WTC11 (cell line): ENCODE measurements at regions not wholly inside any gene's neighbourhood (a gene's known extent, or its start where the extent isn't known, plus 50 kb on each side); places are given as distances from the start of the nearest gene placed in this dataset.

ENCODE experiments used
- ATAC-seq: fragments of 200-7000 bp; cut with Tn5 transposase; 2 replicates; pipeline ENCODE4 v1.10.0; 2021; ENCODE audit warnings: mild to moderate bottlenecking, moderate library complexity
- CTCF ChIA-PET: fragments of 300-600 bp; sonication (Branson Sonifier 250); formaldehyde crosslinking; loops from one replicate; lab custom pipeline; 2021; ENCODE audit warnings: antibody characterized with exemption; lab: Charles Lee
- POLR2A ChIA-PET: fragments of 350-600 bp; sonication (Branson Sonifier 250); formaldehyde crosslinking; loops from one replicate; lab custom pipeline; 2021; ENCODE audit warnings: antibody characterized with exemption; lab: Charles Lee
- DNase-seq: peaks from one replicate; pipeline ENCODE4 v3.0.0; 2021; ENCODE audit warnings: low spot score
- H3K27ac Mint-ChIP-seq: 2 replicates; pipeline ENCODE4 v1.8.0; 2021; ENCODE audit warnings: mixed read lengths
- H3K27me3 Mint-ChIP-seq: 2 replicates; pipeline ENCODE4 v1.8.0; 2021; ENCODE audit warnings: low read depth, mild to moderate bottlenecking, moderate library complexity, mixed read lengths
- H3K36me3 Mint-ChIP-seq: 2 replicates; pipeline ENCODE4 v1.8.0; 2021; ENCODE audit warnings: mixed read lengths
- H3K4me1 Mint-ChIP-seq: 2 replicates; pipeline ENCODE4 v1.8.0; 2022; ENCODE audit warnings: mixed read lengths
- H3K4me3 Mint-ChIP-seq: 2 replicates; pipeline ENCODE4 v1.8.0; 2021; ENCODE audit warnings: mild to moderate bottlenecking, moderate library complexity, mixed read lengths
- H3K9me3 Mint-ChIP-seq: 2 replicates; pipeline ENCODE4 v1.8.0; 2021; ENCODE audit warnings: mixed read lengths
- FOXJ3 ChIP-seq: sonication (generic); formaldehyde crosslinking; IDR thresholded peaks from 2 replicates; pipeline ENCODE4 v1.9.0; 2021; ENCODE audit warnings: missing genetic modification reagents, mild to moderate bottlenecking, borderline replicate concordance
- FOXP1 ChIP-seq: sonication (generic); formaldehyde crosslinking; IDR thresholded peaks from 2 replicates; pipeline ENCODE4 v1.8.0; 2022; ENCODE audit warnings: missing genetic modification reagents, mild to moderate bottlenecking, moderate library complexity, borderline replicate concordance
- HMGA2 ChIP-seq: fragments of 250-450 bp; sonication (Bioruptor Pico); IDR thresholded peaks from 2 replicates; pipeline ENCODE4 v1.4.0; 2021; ENCODE audit warnings: mild to moderate bottlenecking, moderate library complexity
- IRF1 ChIP-seq: sonication (generic); formaldehyde crosslinking; IDR thresholded peaks from 2 replicates; pipeline ENCODE4 v1.8.0; 2023; ENCODE audit warnings: missing genetic modification reagents
- IRF2 ChIP-seq: sonication (generic); formaldehyde crosslinking; IDR thresholded peaks from 2 replicates; pipeline ENCODE4 v1.8.0; 2022; ENCODE audit warnings: low read depth, missing genetic modification reagents, borderline replicate concordance
- JUN ChIP-seq: sonication (generic); formaldehyde crosslinking; IDR thresholded peaks from 2 replicates; pipeline ENCODE4 v1.8.0; 2023; ENCODE audit warnings: mild to moderate bottlenecking, missing genetic modification reagents
- MXD4 ChIP-seq: fragments of 250-450 bp; sonication (Bioruptor Pico); IDR thresholded peaks from 2 replicates; pipeline ENCODE4 v1.8.0; 2021; ENCODE audit warnings: mild to moderate bottlenecking, moderate library complexity, borderline replicate concordance
- NFE2L1 ChIP-seq: sonication (generic); formaldehyde crosslinking; IDR thresholded peaks from 2 replicates; pipeline ENCODE4 v1.8.1; 2023; ENCODE audit warnings: missing genetic modification reagents
- NFYB ChIP-seq: sonication (generic); formaldehyde crosslinking; conservative IDR thresholded peaks from 2 replicates; pipeline ENCODE4 v1.8.0; 2022; ENCODE audit warnings: low read depth, missing genetic modification reagents
- NR2C2 ChIP-seq: sonication (generic); formaldehyde crosslinking; IDR thresholded peaks from 2 replicates; pipeline ENCODE4 v1.8.0; 2022; ENCODE audit warnings: mild to moderate bottlenecking, missing genetic modification reagents
- NR3C1 ChIP-seq: sonication (generic); formaldehyde crosslinking; conservative IDR thresholded peaks from 2 replicates; pipeline ENCODE4 v1.8.1; 2023; ENCODE audit warnings: low read depth, mild to moderate bottlenecking, missing genetic modification reagents
- RELA ChIP-seq: sonication (generic); formaldehyde crosslinking; IDR thresholded peaks from 2 replicates; pipeline ENCODE4 v1.8.1; 2022; ENCODE audit warnings: missing genetic modification reagents, mild to moderate bottlenecking, borderline replicate concordance
- SMAD3 ChIP-seq: sonication (generic); formaldehyde crosslinking; IDR thresholded peaks from 2 replicates; pipeline ENCODE4 v1.8.0; 2022; ENCODE audit warnings: missing genetic modification reagents, mild to moderate bottlenecking, borderline replicate concordance
- TEAD4 ChIP-seq: sonication (generic); formaldehyde crosslinking; IDR thresholded peaks from 2 replicates; pipeline ENCODE4 v1.8.0; 2022; ENCODE audit warnings: mild to moderate bottlenecking, missing genetic modification reagents
- TP53 ChIP-seq: sonication (generic); formaldehyde crosslinking; IDR thresholded peaks from 2 replicates; pipeline ENCODE4 v1.8.1; 2023; ENCODE audit warnings: mild to moderate bottlenecking, missing genetic modification reagents
- ZNF263 ChIP-seq: sonication (generic); formaldehyde crosslinking; IDR thresholded peaks from 2 replicates; pipeline ENCODE4 v1.8.1; 2022; ENCODE audit warnings: low read depth, mild to moderate bottlenecking, moderate library complexity, missing genetic modification reagents
- ZNF416 ChIP-seq: fragments of 250-450 bp; sonication (Bioruptor Pico); IDR thresholded peaks from 2 replicates; pipeline ENCODE4 v1.9.0; 2021; ENCODE audit warnings: mild to moderate bottlenecking, inconsistent platforms
- TF ChIP-seq, protein P1 (sequence below): fragments of 250-450 bp; sonication (Bioruptor Pico); IDR thresholded peaks from 2 replicates; pipeline ENCODE4 v1.8.0; 2021; ENCODE audit warnings: mild to moderate bottlenecking
- TF ChIP-seq, protein P2 (sequence below): sonication (generic); formaldehyde crosslinking; IDR thresholded peaks from 2 replicates; pipeline ENCODE4 v1.8.1; 2023; ENCODE audit warnings: mild to moderate bottlenecking, missing genetic modification reagents
- TF ChIP-seq, protein P3 (sequence below): fragments of 250-450 bp; sonication (Bioruptor Pico); IDR thresholded peaks from 2 replicates; pipeline ENCODE4 v2.1.2; 2022; ENCODE audit warnings: mild to moderate bottlenecking, moderate library complexity

DNA sequence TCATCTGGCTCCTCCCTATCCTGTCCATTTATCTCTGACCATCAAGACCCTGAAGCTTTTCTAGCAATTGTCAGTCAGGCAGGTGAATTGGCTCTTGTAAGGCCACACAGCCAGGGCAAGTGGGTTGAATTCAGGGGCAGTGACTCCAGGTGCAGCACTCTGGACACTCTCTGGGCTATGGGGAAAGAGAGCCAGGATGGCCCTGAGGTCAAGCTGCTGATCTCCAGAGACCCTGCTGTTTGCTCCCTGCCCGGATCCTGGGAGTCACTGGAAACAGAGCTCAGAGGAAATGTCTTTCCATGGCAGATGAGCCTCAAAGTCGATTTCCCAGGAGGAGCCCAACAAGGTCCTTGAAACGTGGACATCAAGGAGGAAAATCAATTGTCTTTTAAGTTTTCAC lies 184.4 kb downstream of the C1orf94 start (continued):
- TF ChIP-seq, protein P1, sequence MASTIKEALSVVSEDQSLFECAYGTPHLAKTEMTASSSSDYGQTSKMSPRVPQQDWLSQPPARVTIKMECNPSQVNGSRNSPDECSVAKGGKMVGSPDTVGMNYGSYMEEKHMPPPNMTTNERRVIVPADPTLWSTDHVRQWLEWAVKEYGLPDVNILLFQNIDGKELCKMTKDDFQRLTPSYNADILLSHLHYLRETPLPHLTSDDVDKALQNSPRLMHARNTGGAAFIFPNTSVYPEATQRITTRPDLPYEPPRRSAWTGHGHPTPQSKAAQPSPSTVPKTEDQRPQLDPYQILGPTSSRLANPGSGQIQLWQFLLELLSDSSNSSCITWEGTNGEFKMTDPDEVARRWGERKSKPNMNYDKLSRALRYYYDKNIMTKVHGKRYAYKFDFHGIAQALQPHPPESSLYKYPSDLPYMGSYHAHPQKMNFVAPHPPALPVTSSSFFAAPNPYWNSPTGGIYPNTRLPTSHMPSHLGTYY, result no peak

- CTCF ChIA-PET, result no interaction called here
Observed at GRCh38 chr1:34361781-34362357, 185.2 kb downstream of the C1orf94 start.

GRCh38 chr1:34362949-34363348 lies 186.2 kb downstream of the C1orf94 start:
- ATAC-seq (no peak), DNase-seq (no peak)
- Mint-ChIP-seq H3K27ac (no peak overlapping the region), H3K4me1 (no peaks in the 10 kb centered on the region), H3K4me3 (no peak overlapping the region), H3K36me3 (no peaks in the 10 kb centered on the region), H3K9me3 (peaks cover 16% of the 10 kb centered on the region), H3K27me3 (peaks cover 31% of the 10 kb centered on the region)
- TF ChIP-seq SMAD3 (CRISPR knock-in tag) (no peak), FOXP1 (CRISPR knock-in tag) (no peak), IRF1 (CRISPR knock-in tag) (no peak), RELA (no peak)
- TF ChIP-seq, protein P2, sequence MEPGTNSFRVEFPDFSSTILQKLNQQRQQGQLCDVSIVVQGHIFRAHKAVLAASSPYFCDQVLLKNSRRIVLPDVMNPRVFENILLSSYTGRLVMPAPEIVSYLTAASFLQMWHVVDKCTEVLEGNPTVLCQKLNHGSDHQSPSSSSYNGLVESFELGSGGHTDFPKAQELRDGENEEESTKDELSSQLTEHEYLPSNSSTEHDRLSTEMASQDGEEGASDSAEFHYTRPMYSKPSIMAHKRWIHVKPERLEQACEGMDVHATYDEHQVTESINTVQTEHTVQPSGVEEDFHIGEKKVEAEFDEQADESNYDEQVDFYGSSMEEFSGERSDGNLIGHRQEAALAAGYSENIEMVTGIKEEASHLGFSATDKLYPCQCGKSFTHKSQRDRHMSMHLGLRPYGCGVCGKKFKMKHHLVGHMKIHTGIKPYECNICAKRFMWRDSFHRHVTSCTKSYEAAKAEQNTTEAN, result no peak
- TF ChIP-seq, protein P3, sequence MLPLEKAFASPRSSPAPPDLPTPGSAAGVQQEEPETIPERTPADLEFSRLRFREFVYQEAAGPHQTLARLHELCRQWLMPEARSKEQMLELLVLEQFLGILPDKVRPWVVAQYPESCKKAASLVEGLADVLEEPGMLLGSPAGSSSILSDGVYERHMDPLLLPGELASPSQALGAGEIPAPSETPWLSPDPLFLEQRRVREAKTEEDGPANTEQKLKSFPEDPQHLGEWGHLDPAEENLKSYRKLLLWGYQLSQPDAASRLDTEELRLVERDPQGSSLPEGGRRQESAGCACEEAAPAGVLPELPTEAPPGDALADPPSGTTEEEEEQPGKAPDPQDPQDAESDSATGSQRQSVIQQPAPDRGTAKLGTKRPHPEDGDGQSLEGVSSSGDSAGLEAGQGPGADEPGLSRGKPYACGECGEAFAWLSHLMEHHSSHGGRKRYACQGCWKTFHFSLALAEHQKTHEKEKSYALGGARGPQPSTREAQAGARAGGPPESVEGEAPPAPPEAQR (CRISPR knock-in tag), result no peak
- ChIA-PET POLR2A (no interaction called here), CTCF (interaction anchor here (1.0 kb wide), 1 partner anchor 57 kb away, joined by 3 read pairs; no protein-coding TSS in a partner anchor)

More at GRCh38 chr1:34361781-34362357, 185.2 kb downstream of the C1orf94 start:
- POLR2A ChIA-PET, result no interaction called here
- no peaks in the 10 kb centered on the region for H3K36me3 Mint-ChIP-seq
- no peaks in the 10 kb centered on the region for H3K4me1 Mint-ChIP-seq
- no peak overlapping the region for H3K4me3 Mint-ChIP-seq
- no peak for TF ChIP-seq TP53 (CRISPR knock-in tag)
- TF ChIP-seq HMGA2 (CRISPR knock-in tag), result no peak
- TF ChIP-seq NFYB (CRISPR knock-in tag), result no peak
- TF ChIP-seq MXD4 (CRISPR knock-in tag), result no peak
- no peak for TF ChIP-seq IRF2
- TF ChIP-seq NR3C1 (CRISPR knock-in tag), result no peak
- no peak for TF ChIP-seq IRF1 (CRISPR knock-in tag)
- no peak for TF ChIP-seq RELA
- no peak for TF ChIP-seq ZNF263 (CRISPR knock-in tag)
- TF ChIP-seq JUN, result no peak
- TF ChIP-seq, protein P1, result no peak
- TF ChIP-seq ZNF416 (CRISPR knock-in tag), result no peak
- TF ChIP-seq TEAD4 (CRISPR knock-in tag), result no peak
- TF ChIP-seq NR2C2 (CRISPR knock-in tag), result no peak
- no peak for TF ChIP-seq FOXJ3 (CRISPR knock-in tag)
- TF ChIP-seq NFE2L1 (CRISPR knock-in tag), result no peak
- DNase-seq, result no peak
- peaks cover 32% of the 10 kb centered on the region for H3K27me3 Mint-ChIP-seq
- no peak overlapping the region for H3K27ac Mint-ChIP-seq
- ATAC-seq, result no peak
- peaks cover 16% of the 10 kb centered on the region for H3K9me3 Mint-ChIP-seq
